Transverse colon (tissue), 4 donors: ENCODE measurements at regions not wholly inside any gene's neighbourhood (a gene's known extent, or its start where the extent isn't known, plus 50 kb on each side); places are given as distances from the start of the nearest gene placed in this dataset.

Source experiments
- CTCF ChIP-seq, 5 experiments: fragments of 200-600 bp in 3 of 5; fragments of 450-650 bp in 2 of 5; sonication (generic) in 3 of 5; IDR thresholded peaks; 1 replicate in 2 of 5; 2 replicates in 3 of 5; pipeline ENCODE4 v1.5.1; 2016 to 2017; ENCODE audit warnings: antibody characterized with exemption in 5 of 5, inconsistent platforms in 3 of 5, mild to moderate bottlenecking in 2 of 5, moderate library complexity in 1 of 5
- EP300 ChIP-seq: sonication (generic); formaldehyde crosslinking; IDR thresholded peaks from one replicate; pipeline ENCODE4 v1.6.1; 2017; ENCODE audit warnings: antibody characterized with exemption, low read depth
- POLR2A ChIP-seq: fragments of 450-650 bp; IDR thresholded peaks from one replicate; pipeline ENCODE4 v1.6.1; 2016; ENCODE audit warnings: antibody characterized with exemption, mild to moderate bottlenecking, moderate library complexity
- POLR2AphosphoS5 ChIP-seq, 3 donors: sonication (generic); formaldehyde crosslinking; IDR thresholded peaks; one replicate each; pipeline ENCODE4 v1.6.1; 2016; ENCODE audit warnings: antibody characterized with exemption in 3 of 3

- TF ChIP-seq POLR2A (no peak), CTCF (IDR thresholded peaks at IDR 0.05) (no peak), EP300 (no peak), POLR2AphosphoS5 (IDR thresholded peaks at IDR 0.05) (no peak)
These were observed 182.1 kb downstream of the UTRN start for GRCh38 chr6:144467172-144467762.
